ENCODE measurements at regions not wholly inside any gene's neighbourhood (a gene's known extent, or its start where the extent isn't known, plus 50 kb on each side); places are given as distances from the start of the nearest gene placed in this dataset.

DNA sequence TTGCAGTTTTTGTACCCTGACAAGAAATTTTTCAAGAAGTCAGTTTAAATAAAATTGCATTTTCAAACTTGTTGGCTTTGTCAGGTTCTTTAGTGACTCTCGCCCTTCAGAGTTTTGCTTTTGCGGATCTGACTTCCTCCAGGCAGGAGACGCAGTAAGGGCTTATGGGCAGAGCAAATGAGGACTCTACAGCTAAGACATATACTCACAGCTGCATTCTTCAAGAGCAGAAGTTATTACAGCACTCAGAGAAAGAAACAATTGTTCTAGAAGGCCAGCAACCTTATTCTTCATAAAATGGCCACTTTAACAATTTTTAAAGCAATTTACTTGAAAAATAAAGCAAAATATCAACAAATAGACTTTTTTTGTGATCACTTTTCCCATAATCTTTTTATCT, 438.8 kb upstream of the THRB start:
- no peak overlapping the region for H2BK120ac ChIP-seq (replicated peaks; ENCODE audit: low read depth, low read length)
- H2BK15ac ChIP-seq (ENCODE audit: low read length), result no peak overlapping the region
- no peaks in the 10 kb centered on the region for H3K4me1 ChIP-seq (replicated peaks in 1 of 4; ENCODE audit: control insufficient read depth in 3 of 4, insufficient read depth in 4 of 4, low read length in 3 of 4)
- 88% methylated on average over 3 of the region's 3 CpGs; no CpG with 5 or more reads in 1 of the 2 experiments for whole genome bisulfite sequencing, 2 experiments (ENCODE audit: extremely low coverage in 1 of 2, insufficient coverage in 1 of 2, insufficient read length in 1 of 2, insufficient replicate concordance in 2 of 2, low coverage in 1 of 2, low lambda C conversion rate in 2 of 2, missing lambda C conversion rate in 1 of 2)
- no peak overlapping the region for H4K91ac ChIP-seq (replicated peaks; ENCODE audit: insufficient read length, low read length)
- H3K36me3 ChIP-seq (ENCODE audit: control insufficient read depth in 2 of 4, insufficient read depth in 4 of 4, low read length in 3 of 4), result no peaks in the 10 kb centered on the region
- H3K23me2 ChIP-seq (ENCODE audit: low read depth, low read length), result no peaks in the 10 kb centered on the region
- no peaks in the 10 kb centered on the region for H3K27me3 ChIP-seq (replicated peaks in 1 of 4; ENCODE audit: control insufficient read depth in 3 of 4, extremely low read depth in 1 of 4, insufficient read depth in 3 of 4, low read length in 3 of 4)
- no peaks in the 10 kb centered on the region for H3K79me1 ChIP-seq (ENCODE audit: low read depth, low read length)
- no peak overlapping the region for H2AK5ac ChIP-seq (ENCODE audit: low read depth, low read length)
- no peak for DNase-seq (ENCODE audit: low read depth in 1 of 2, low spot score in 2 of 2)
- no peak overlapping the region for H4K8ac ChIP-seq (ENCODE audit: extremely low read depth, insufficient read depth, low read length)
- H3K27ac ChIP-seq (ENCODE audit: low read depth, low read length), result no peak overlapping the region
- no peaks in the 10 kb centered on the region for H4K20me1 ChIP-seq (replicated peaks in 1 of 2; ENCODE audit: control insufficient read depth in 1 of 2, insufficient read depth in 2 of 2, low read length in 2 of 2)
- no peak overlapping the region for H2BK5ac ChIP-seq (ENCODE audit: low read depth, low read length)
- no peak overlapping the region for H3K18ac ChIP-seq (ENCODE audit: extremely low read depth, low read length)
- H4K5ac ChIP-seq (ENCODE audit: insufficient read length, low read depth, low read length), result no peak overlapping the region
- no peak overlapping the region for H3K23ac ChIP-seq (ENCODE audit: insufficient read length)
- CTCF ChIA-PET (ENCODE audit: partially characterized antibody), result interaction anchor here (1.4 kb wide), 1 partner anchor 8 kb away, joined by 3 read pairs; no protein-coding TSS in a partner anchor
- H3K14ac ChIP-seq (ENCODE audit: insufficient read length), result no peak overlapping the region
- H3K56ac ChIP-seq (replicated peaks; ENCODE audit: insufficient read length, low read depth, low read length), result no peak overlapping the region
- H3K79me2 ChIP-seq (ENCODE audit: control insufficient read depth in 1 of 2, insufficient read depth in 2 of 2, low read length in 2 of 2), result no peaks in the 10 kb centered on the region
- H2BK20ac ChIP-seq (ENCODE audit: low read length), result no peak overlapping the region
- FAIRE-seq, result no peak
- no peak overlapping the region for H3K4me3 ChIP-seq (ENCODE audit: extremely low read depth in 1 of 4, insufficient read depth in 2 of 4, low read depth in 3 of 4, low read length in 4 of 4)
- no peak overlapping the region for H3K9ac ChIP-seq (replicated peaks in 1 of 4; ENCODE audit: extremely low read depth in 1 of 4, low read depth in 3 of 4, low read length in 3 of 4)
- H3K4me2 ChIP-seq (ENCODE audit: insufficient read depth in 1 of 2, low read depth in 2 of 2, low read length in 2 of 2), result no peak overlapping the region
- no peak overlapping the region for H2AFZ ChIP-seq (ENCODE audit: low read length)
- H3K9me3 ChIP-seq (ENCODE audit: insufficient read depth in 2 of 2, low read depth in 1 of 2, low read length in 1 of 2), result no peaks in the 10 kb centered on the region
- H3K4ac ChIP-seq (replicated peaks; ENCODE audit: insufficient read length, low read depth, low read length), result no peak overlapping the region
- POLR2A ChIA-PET (ENCODE audit: partially characterized antibody), result no interaction called here
- no peak overlapping the region for H2BK12ac ChIP-seq (ENCODE audit: low read depth, low read length)
- TF ChIP-seq SP2 (IDR thresholded peaks at IDR 0.05; ENCODE audit: low read length) (no peak), HDAC6 (IDR thresholded peaks at IDR 0.05; ENCODE audit: low read depth, low read length) (no peak), RNF2 (IDR thresholded peaks at IDR 0.05; ENCODE audit: borderline replicate concordance, low read depth, low read length, missing control alignments, poor library complexity, severe bottlenecking) (no peak), RAD21 (IDR thresholded peaks at IDR 0.05 in 1 of 2, conservative IDR thresholded peaks at IDR 0.05 in 1 of 2; ENCODE audit: low read depth in 2 of 2, low read length in 2 of 2) (no peak), SUZ12 (IDR thresholded peaks at IDR 0.05; ENCODE audit: low read length) (no peak), BACH1 (IDR thresholded peaks at IDR 0.05; ENCODE audit: low read length) (no peak), CBX5 (IDR thresholded peaks at IDR 0.05; ENCODE audit: low read depth, low read length) (no peak), YY1 (IDR thresholded peaks at IDR 0.05; ENCODE audit: low read depth, low read length) (no peak), JUN (IDR thresholded peaks at IDR 0.05; ENCODE audit: low read depth, low read length) (no peak), CREB1 (IDR thresholded peaks at IDR 0.05) (no peak), JUND (IDR thresholded peaks at IDR 0.05; ENCODE audit: low read length) (no peak), MAFK (IDR thresholded peaks at IDR 0.05; ENCODE audit: low read depth, low read length) (no peak), NANOG (IDR thresholded peaks at IDR 0.05; ENCODE audit: insufficient read depth, low read depth, low read length, poor library complexity, severe bottlenecking) (no peak), RFX5 (IDR thresholded peaks at IDR 0.05; ENCODE audit: borderline replicate concordance, low read depth, low read length) (no peak)
- TF ChIP-seq, protein P1, sequence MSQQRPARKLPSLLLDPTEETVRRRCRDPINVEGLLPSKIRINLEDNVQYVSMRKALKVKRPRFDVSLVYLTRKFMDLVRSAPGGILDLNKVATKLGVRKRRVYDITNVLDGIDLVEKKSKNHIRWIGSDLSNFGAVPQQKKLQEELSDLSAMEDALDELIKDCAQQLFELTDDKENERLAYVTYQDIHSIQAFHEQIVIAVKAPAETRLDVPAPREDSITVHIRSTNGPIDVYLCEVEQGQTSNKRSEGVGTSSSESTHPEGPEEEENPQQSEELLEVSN (IDR thresholded peaks at IDR 0.05), result no peak

Data from H1 (cell line).